H1 (cell line): ENCODE measurements at regions not wholly inside any gene's neighbourhood (a gene's known extent, or its start where the extent isn't known, plus 50 kb on each side); places are given as distances from the start of the nearest gene placed in this dataset.

Source experiments
- CTBP2 ChIP-seq: IDR thresholded peaks from 2 replicates; pipeline ENCODE4 v1.7.0; 2011; ENCODE audit warnings: borderline replicate concordance, mild to moderate bottlenecking, moderate library complexity, mixed read lengths, low read length; ENCODE audit not compliant: insufficient read depth, insufficient read length
- SAP30 ChIP-seq: fragments of 300-600 bp; sonication (generic); IDR thresholded peaks from 2 replicates; pipeline ENCODE4 v1.7.1; 2012; ENCODE audit warnings: low read length, moderate library complexity, mild to moderate bottlenecking, inconsistent platforms; ENCODE audit not compliant: insufficient read depth, insufficient replicate concordance
- SIN3A ChIP-seq, 2 experiments: IDR thresholded peaks in 1 of 2; conservative IDR thresholded peaks in 1 of 2; 2 replicates each; pipeline ENCODE4 v1.6.1; 2011 to 2012; ENCODE audit warnings: low read length in 2 of 2, improper control_type of control experiment in 1 of 2, low read depth in 1 of 2, mild to moderate bottlenecking in 1 of 2

GRCh38 chr5:34491251-34491620 lies 164.9 kb upstream of the RAI14 start (continued):
- TF ChIP-seq SAP30 (no peak), CTBP2 (no peak), SIN3A (conservative IDR thresholded peaks at IDR 0.05 in 1 of 2, IDR thresholded peaks at IDR 0.05 in 1 of 2; ENCODE audit: low read depth in 1 of 2, low read length in 2 of 2) (no peak)
